Ishikawa (cell line): ENCODE measurements at regions not wholly inside any gene's neighbourhood (a gene's known extent, or its start where the extent isn't known, plus 50 kb on each side); places are given as distances from the start of the nearest gene placed in this dataset.

Experiments used
- EP300 ChIP-seq: IDR thresholded peaks from 2 replicates; pipeline ENCODE4 v1.6.1; 2012; ENCODE audit warnings: borderline replicate concordance
- REST ChIP-seq: IDR thresholded peaks from 2 replicates; pipeline ENCODE4 v1.6.1; 2012; ENCODE audit warnings: low read depth, mild to moderate bottlenecking
- ZBTB7A ChIP-seq: IDR thresholded peaks from 2 replicates; pipeline ENCODE4 v1.6.1; 2012; ENCODE audit warnings: low read depth

DNA sequence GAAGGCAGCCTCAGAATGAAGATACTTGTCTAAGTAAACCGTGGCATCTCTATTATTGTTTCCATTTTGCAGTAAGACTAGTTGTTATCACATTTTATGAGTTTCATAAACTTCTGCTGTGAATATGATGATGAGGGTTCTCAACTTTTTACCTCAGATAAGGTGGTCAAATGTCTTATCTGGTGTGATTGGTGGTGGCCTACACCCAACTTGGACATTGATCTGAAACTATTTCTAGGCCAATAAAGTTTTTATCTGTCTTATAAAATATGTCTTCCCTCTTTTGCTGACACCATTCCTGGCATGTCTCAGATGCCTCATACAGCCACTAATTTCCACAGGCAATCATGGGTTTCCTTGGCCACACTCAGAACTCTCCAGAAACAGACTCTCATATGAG lies 480.3 kb upstream of the NR3C2 start:
- TF ChIP-seq REST (no peak), ZBTB7A (no peak), EP300 (no peak)
